GM19351 (cell line): ENCODE measurements at regions not wholly inside any gene's neighbourhood (a gene's known extent, or its start where the extent isn't known, plus 50 kb on each side); places are given as distances from the start of the nearest gene placed in this dataset.
"Not testable (repeated sequence)": the region's sequence is repeated elsewhere in the genome, so short reads cannot be mapped to it uniquely, and the experiment has no call there.

ENCODE experiments used
- ATAC-seq: cut with Tn5 transposase; IDR thresholded peaks from one replicate; pipeline ENCODE4 v1.9.1; 2021; ENCODE audit warnings: mild to moderate bottlenecking, moderate library complexity; ENCODE audit not compliant: unreplicated experiment

DNA sequence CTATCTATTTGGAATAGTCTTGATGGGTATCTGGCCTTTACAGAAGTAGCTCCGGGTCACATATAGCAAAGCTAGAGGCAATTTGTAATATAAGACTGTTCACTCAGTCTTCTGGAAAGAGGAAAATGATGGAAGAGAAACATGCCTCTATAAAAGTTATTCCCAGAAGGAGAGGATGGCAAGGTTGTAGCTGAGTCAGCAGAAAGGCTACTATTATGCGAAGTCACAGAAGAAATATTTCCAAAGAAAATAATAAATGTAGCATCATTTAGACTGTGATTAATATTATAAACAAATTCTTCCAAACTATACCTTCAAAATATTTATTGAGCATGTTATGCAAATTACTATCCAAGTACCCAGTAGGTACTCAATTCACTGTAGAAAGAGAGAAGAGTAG is 1027.7 kb upstream of the TMEFF2 start:
- ATAC-seq, result no peak

GRCh38 chr2:193219413-193219812 is 1024.7 kb upstream of the TMEFF2 start:
- no peak for ATAC-seq

- ATAC-seq, result no peak
Observed at GRCh38 chr2:193201583-193201982, 1006.9 kb upstream of the TMEFF2 start.

GRCh38 chr2:193199322-193199721 is 1004.6 kb upstream of the TMEFF2 start:
- ATAC-seq, result no peak

- ATAC-seq, result peak; percentile 83
Observed at GRCh38 chr2:193187816-193188215, 993.1 kb upstream of the TMEFF2 start.

DNA sequence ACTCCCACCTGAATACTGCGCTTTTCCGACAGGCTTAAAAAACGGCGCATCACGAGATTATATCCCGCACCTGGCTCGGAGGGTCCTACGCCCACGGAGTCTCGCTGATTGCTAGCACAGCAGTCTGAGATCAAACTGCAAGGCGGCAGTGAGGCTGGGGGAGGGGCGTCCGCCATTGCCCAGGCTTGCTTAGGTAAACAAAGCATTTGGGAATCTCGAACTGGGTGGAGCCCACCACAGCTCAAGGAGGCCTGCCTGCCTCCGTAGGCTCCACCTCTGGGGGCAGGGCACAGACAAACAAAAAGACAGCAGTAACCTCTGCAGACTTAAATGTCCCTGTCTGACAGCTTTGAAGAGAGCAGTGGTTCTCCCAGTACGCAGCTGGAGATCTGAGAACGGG is 976.2 kb upstream of the TMEFF2 start:
- not testable (repeated sequence) for ATAC-seq

DNA sequence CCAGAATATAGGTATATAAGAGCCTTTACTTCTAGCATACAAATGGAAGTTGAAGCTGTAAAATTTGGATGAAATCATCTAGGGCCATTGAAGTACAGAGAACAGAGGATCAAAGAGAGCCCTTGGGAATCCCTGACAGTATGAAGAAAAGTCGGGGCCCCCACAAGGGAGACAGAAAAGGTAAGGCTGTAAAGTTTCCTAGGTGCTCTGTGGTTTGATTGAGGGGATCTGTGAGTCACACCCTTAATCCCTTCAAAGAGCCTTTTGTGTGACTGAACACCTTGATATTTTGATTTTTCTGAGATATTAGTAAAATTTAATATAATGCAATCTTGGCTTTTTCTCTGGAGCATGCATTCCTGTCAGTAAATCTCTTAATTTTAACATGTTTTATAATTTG is 961.7 kb upstream of the TMEFF2 start:
- no peak for ATAC-seq

DNA sequence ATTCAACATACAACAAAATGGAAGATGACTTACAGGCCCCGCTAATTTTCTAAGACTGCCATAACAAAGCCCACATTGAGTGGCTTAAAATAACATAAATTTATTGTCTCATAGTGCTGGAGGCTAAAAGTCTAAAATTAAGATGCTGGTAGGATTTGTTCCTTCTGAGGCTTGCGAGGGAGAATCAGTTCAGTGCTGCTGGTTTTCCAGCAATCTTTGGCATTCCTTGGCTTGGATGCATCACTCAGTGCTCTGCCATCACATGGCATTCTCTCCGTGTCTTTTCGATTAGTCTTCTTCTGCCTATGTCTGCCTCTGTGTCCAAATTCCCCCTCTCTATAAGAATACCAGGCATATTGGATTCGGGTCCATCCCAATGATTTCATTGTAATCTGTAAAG is 959.3 kb upstream of the TMEFF2 start:
- no peak for ATAC-seq

- ATAC-seq, result no peak
Observed at GRCh38 chr2:193153576-193153975, 958.8 kb upstream of the TMEFF2 start.

GRCh38 chr2:193142467-193142866 is 947.7 kb upstream of the TMEFF2 start:
- not testable (repeated sequence) for ATAC-seq

GRCh38 chr2:193141998-193142397 is 947.3 kb upstream of the TMEFF2 start:
- ATAC-seq, result no peak

GRCh38 chr2:193140895-193141294 is 946.2 kb upstream of the TMEFF2 start:
- not testable (repeated sequence) for ATAC-seq

DNA sequence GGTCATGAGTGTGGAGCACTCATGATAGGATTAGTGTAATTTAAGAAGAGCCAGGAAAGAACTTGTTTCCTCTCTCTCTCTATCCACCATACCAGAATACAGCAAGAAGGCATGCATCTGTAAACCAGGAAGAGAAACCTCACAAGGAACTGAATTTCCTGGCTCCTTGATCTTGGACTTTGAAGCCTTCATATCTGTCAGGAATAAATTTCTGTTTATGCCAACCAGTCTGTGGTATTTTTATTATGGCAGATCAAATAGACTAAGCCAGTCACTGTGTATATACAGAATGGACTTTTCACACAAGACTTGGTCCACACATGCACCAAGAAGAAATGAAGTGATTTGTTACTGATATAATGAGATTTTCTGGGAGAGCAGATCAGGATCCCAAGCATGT is 930.1 kb upstream of the TMEFF2 start:
- ATAC-seq, result no peak

- no peak for ATAC-seq
Observed at GRCh38 chr2:193114827-193115226, 920.1 kb upstream of the TMEFF2 start.

DNA sequence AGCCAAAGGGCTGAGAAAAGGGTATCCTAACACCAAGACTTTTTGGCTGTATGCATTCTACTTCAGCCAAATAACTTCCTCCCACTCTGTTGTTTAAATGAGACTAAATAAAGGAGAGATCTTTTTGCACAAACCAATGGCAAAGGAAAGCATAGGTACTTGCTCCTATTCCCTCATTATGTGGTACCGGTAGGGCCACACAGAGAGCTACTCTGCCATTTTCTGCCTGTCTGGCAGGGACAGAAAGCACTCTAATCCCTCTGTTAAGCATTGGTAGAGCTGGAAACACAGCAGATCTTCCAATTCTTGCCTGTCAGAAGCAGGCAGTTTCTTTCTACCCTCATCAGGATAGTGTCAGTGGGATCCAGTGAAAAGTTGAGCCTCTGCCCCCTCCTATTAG is 918.3 kb upstream of the TMEFF2 start:
- ATAC-seq, result no peak

DNA sequence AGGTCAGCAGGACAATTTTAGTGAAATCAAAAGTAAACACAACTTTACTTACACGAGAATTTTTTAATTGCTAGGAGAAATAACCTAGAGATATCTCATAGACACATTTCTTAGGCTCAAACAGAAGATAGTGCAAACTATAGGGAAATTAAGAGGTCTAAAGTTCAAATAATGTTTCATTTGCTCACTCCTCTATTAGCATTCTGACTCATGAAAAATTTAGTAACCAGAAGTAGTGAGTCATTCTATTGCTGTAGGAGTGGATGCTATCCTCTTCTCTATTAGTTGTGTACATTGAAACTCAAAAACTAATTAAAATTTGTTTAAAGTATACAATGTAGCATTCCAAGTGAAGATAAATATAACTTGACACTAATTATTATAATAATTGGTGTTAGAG is 908.3 kb upstream of the TMEFF2 start:
- no peak for ATAC-seq

DNA sequence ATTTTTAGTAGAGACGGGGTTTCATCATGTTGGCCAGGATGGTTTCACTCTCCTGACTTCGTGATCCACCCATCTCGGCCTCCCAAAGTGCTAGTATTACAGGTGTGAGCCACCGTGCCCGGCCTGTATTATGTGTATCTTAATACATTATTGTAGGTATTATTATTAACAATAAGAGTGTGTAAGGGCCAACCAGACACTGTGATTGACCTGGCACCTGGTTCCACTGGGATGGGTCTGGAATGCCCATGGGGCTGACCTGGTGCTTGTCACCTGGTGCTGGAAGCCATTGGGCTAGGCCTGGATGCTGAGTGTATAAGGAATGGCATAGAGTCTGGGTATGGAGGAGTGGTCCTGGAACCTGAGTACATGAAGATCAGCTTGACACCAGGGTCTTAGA is 906.9 kb upstream of the TMEFF2 start:
- no peak for ATAC-seq

DNA sequence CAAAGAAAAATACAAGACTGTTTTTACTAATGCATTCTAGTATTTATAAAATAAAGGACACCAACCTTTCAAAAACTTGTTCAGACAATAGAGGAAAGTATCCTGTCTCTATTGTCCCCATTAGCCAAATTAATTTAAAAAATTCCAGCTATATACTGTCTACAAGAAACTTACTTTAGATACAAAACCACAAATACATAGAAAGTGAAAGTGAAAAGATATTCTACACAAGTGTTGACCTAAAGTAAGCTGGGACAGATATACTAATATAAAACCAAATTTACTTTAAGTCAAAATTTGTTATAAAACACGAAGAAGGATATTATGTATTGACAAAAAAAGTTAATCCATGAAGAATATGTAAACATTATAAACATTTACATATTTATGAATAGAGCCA is 893.3 kb upstream of the TMEFF2 start:
- ATAC-seq, result no peak

GRCh38 chr2:193076995-193077394 is 882.3 kb upstream of the TMEFF2 start:
- ATAC-seq, result no peak

DNA sequence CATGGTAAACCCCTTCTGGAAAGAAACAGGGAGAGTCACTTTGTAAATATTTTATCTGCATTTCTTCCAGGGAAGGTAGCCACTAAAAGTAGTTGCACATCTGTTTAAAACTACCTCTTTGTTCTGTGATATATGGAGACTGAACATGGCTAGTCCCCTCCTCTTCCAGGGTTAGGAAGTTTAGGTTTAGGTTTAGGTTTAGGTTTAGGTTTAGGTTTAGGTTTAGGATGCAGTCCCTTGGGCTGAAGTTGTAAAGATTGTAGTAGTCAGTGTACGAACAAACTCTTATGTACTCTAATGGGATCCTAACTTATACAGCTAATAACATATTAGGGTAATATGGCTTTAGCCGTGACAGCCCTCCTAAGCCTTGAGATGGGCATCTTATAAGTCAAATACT is 880.2 kb upstream of the TMEFF2 start:
- ATAC-seq, result no peak

GRCh38 chr2:193072647-193073046 is 877.9 kb upstream of the TMEFF2 start:
- ATAC-seq, result no peak

DNA sequence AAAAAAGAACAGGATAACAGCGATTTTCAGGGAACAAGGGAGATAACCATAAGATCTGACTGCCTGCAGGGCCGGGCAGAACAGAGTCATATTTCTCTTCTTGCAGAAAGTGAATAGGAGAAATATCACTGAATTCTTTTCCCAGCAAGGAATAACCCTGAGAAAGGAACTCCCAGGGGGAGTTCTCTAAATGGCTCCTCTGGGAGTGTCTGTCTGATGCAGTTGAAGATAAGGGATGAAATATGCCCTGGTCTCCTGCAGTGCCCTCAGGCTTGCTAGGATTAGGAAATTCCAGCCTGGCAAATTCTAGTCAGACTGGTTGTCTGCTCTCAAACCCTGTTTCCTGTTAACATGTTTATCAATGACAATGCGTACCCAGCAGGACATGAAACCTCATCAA is 830.8 kb upstream of the TMEFF2 start:
- ATAC-seq, result not testable (repeated sequence)

- ATAC-seq, result no peak
Observed at GRCh38 chr2:193024791-193025190, 830.1 kb upstream of the TMEFF2 start.

DNA sequence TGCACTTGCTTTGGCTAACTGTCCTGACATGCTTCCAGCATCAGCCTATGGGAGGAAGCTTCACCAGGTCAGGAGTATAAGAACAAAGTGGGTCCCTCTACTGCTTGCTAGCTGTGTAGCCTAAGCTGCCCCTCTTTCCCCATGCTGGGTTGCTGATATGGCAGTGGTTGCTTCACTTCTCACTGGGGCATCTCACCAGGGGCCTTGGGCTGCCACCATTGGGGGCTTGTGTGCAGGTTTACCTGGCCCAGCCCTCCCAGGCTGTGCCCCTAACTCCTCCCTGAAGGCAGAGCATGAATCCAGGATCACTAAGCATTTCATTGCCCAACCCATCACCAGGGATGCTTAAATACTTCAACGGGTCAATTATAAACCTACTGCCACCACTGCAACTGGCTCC is 817.1 kb upstream of the TMEFF2 start:
- ATAC-seq, result no peak
